Calu3 (cell line): ENCODE measurements at regions not wholly inside any gene's neighbourhood (a gene's known extent, or its start where the extent isn't known, plus 50 kb on each side); places are given as distances from the start of the nearest gene placed in this dataset. TPM values are rescaled to one million over a fixed set of nuclear protein-coding genes. Genes with fewer than 3 reads are reported as not detected.

ENCODE experiments used
- BruUV-seq: library from RNA; stranded (reverse); fragments of 400-500 nt; replicated peaks from 2 replicates; lab custom pipeline; 2021; lab: Mats Ljungman, UMichigan
- CTCF ChIA-PET: fragments of 300-600 bp; sonication (Branson Sonifier 250); formaldehyde crosslinking; loops from one replicate; lab custom pipeline; 2022; ENCODE audit warnings: antibody characterized with exemption; lab: Charles Lee
- DNase-seq: peaks from one replicate; pipeline ENCODE4 v3.0.0; 2022
- H3K27ac Mint-ChIP-seq: one replicate; pipeline ENCODE4 v1.8.0; 2022; ENCODE audit warnings: mixed read lengths; ENCODE audit not compliant: unreplicated experiment
- H3K27me3 Mint-ChIP-seq: one replicate; pipeline ENCODE4 v1.8.0; 2022; ENCODE audit warnings: mixed read lengths; ENCODE audit not compliant: unreplicated experiment
- H3K36me3 Mint-ChIP-seq: one replicate; pipeline ENCODE4 v1.8.0; 2022; ENCODE audit warnings: mild to moderate bottlenecking, moderate library complexity, mixed read lengths; ENCODE audit not compliant: insufficient read depth, unreplicated experiment
- H3K4me1 Mint-ChIP-seq: one replicate; pipeline ENCODE4 v1.8.0; 2022; ENCODE audit warnings: mild to moderate bottlenecking, low read depth, mixed read lengths; ENCODE audit not compliant: unreplicated experiment
- H3K4me3 Mint-ChIP-seq: one replicate; pipeline ENCODE4 v1.8.0; 2022; ENCODE audit warnings: mild to moderate bottlenecking, low read depth, moderate library complexity, mixed read lengths; ENCODE audit not compliant: unreplicated experiment
- H3K9me3 Mint-ChIP-seq: one replicate; pipeline ENCODE4 v1.8.0; 2022; ENCODE audit warnings: low read depth, mixed read lengths; ENCODE audit not compliant: unreplicated experiment
- CTCF ChIP-seq: fragments of 200-600 bp; IDR thresholded peaks from one replicate; pipeline ENCODE4 v1.8.0; 2022; ENCODE audit warnings: antibody characterized with exemption; ENCODE audit not compliant: unreplicated experiment
- intact Hi-C: fragments of 100-400 bp; cut with micrococcal nuclease; formaldehyde crosslinking; loops from one replicate; pipeline ENCODE4 v1.10.0; 2022; ENCODE audit not compliant: unreplicated experiment
- microRNA-seq: library from miRNA; unstranded; fragments of <30 nt; microRNA quantifications from one replicate; pipeline ENCODE4 v1.2.0, GENCODE V29; 2022

GRCh38 chr12:47297993-47298392, 218.2 kb upstream of the AMIGO2 start:
- H3K4me1 Mint-ChIP-seq = peaks cover 31% of the 10 kb centered on the region
- no peak overlapping the region for H3K27ac Mint-ChIP-seq
- H3K9me3 Mint-ChIP-seq = no peaks in the 10 kb centered on the region
- no peak for TF ChIP-seq CTCF
- no TSS peak for BruUV-seq
- no peak overlapping the region for H3K4me3 Mint-ChIP-seq
- intact Hi-C loops = no loop called here
- H3K27me3 Mint-ChIP-seq = no peaks in the 10 kb centered on the region
- CTCF ChIA-PET = no interaction called here
- no peaks in the 10 kb centered on the region for H3K36me3 Mint-ChIP-seq
- no peak for DNase-seq

GRCh38 chr12:47296828-47297227, 217.1 kb upstream of the AMIGO2 start:
- Mint-ChIP-seq H3K27me3 (no peaks in the 10 kb centered on the region), H3K36me3 (no peaks in the 10 kb centered on the region), H3K9me3 (no peaks in the 10 kb centered on the region), H3K27ac (no peak overlapping the region), H3K4me1 (peaks cover 20% of the 10 kb centered on the region), H3K4me3 (no peak overlapping the region)
- no peak for DNase-seq
- no peak for TF ChIP-seq CTCF
- CTCF ChIA-PET = no interaction called here
- no TSS peak for BruUV-seq
- intact Hi-C loops = no loop called here

- no peaks in the 10 kb centered on the region for H3K36me3 Mint-ChIP-seq
- H3K4me3 Mint-ChIP-seq = no peak overlapping the region
- H3K9me3 Mint-ChIP-seq = peaks cover 3% of the 10 kb centered on the region
- no peak for DNase-seq
- H3K27me3 Mint-ChIP-seq = no peaks in the 10 kb centered on the region
- H3K4me1 Mint-ChIP-seq = peaks cover 8% of the 10 kb centered on the region
- TF ChIP-seq CTCF = no peak
- no peak overlapping the region for H3K27ac Mint-ChIP-seq
- no TSS peak for BruUV-seq
- intact Hi-C loops = no loop called here
- CTCF ChIA-PET = no interaction called here
Observed at GRCh38 chr12:47293406-47293805, 213.6 kb upstream of the AMIGO2 start.

- peak overlapping the region; percentile 8 for H3K27ac Mint-ChIP-seq
Observed at GRCh38 chr12:47286676-47287075, 206.9 kb upstream of the AMIGO2 start.

More at GRCh38 chr12:47286676-47287075, 206.9 kb upstream of the AMIGO2 start:
- Mint-ChIP-seq H3K36me3 (no peaks in the 10 kb centered on the region), H3K4me1 (no peaks in the 10 kb centered on the region), H3K27me3 (no peaks in the 10 kb centered on the region), H3K9me3 (peaks cover 6% of the 10 kb centered on the region), H3K4me3 (no peak overlapping the region)
- intact Hi-C loops = no loop called here
- CTCF ChIA-PET = no interaction called here
- TF ChIP-seq CTCF = no peak
- no peak for DNase-seq
- BruUV-seq = no TSS peak

Small RNA genes lying in the stretch of these regions (microRNA-seq; reads per million reads assigned to microRNA genes)
- not detected for gene MIR4494
